HG02885 (cell line): ENCODE measurements at regions not wholly inside any gene's neighbourhood (a gene's known extent, or its start where the extent isn't known, plus 50 kb on each side); places are given as distances from the start of the nearest gene placed in this dataset.

Experiments
- ATAC-seq: cut with Tn5 transposase; IDR thresholded peaks from one replicate; pipeline ENCODE4 v1.9.1; 2021; ENCODE audit warnings: mild to moderate bottlenecking; ENCODE audit not compliant: unreplicated experiment, poor library complexity

DNA sequence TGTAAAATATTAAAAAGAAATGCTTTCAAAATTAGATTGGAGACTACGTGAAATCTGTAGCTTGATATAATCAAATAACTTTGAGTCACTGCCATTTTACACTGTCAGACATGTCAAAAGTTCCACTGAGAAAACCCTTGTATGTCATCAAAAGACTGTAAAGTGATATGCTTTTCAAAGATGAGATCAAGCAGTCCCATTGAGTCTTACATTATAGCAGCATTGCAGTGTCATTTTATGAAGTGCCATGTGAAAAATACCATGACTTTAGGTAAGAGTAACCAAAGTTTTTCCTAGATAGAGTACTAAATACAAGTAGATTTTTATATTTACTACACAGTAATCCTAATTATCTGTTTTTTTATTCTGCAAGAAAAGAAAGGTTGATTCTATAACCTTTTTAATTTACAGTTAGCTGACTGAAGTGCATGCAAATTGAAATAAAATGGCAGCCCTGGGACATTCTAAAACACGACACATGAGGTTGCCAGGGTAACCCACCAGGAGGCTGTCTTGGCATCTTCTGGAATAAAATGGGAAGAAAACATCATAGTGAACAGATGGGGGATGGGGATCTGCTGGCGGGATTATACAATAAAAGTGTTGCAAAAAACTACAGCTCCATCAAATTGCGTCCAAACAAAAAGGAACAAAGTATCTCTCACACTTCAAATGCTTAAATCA, 91.3 kb upstream of the TMEM106B start:
- no peak for ATAC-seq

DNA sequence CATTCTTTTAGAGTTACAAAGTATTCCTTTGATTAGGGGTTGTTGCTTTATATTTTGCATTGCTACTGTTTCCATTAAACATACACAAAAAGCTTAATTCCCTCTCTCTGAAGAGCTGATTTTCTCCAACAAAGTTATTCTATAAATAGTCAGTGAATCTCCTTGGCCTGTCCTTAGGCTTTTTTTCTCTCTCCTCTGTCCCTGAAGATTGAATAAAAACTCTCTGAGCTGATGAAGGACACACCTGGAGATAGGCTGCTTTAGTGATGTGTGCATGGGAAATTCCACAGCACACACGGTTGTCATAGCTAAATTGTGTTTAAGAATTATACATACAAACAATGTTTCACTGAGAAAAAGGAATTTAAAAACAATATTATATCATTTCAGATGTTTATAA, 90.5 kb upstream of the TMEM106B start:
- ATAC-seq: no peak

DNA sequence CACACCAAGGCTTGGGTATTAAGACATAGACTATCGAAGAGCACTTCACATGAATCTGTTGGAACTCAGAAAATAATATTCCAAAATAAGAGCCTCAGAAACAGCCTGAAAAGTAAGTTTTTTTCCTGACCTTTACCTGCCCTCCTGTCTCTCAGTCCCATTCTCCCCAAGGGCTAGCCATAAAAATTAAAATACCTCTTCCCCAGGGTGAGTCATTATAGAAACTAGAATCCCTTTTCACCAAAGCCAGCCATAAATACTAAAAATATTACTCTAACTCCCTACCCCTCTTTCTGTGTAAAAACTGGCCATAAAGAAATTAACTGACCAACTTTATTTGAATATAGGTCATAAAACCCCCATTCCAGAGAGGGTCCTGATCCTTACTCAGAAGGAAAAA, 87.9 kb upstream of the TMEM106B start:
- ATAC-seq: no peak

DNA sequence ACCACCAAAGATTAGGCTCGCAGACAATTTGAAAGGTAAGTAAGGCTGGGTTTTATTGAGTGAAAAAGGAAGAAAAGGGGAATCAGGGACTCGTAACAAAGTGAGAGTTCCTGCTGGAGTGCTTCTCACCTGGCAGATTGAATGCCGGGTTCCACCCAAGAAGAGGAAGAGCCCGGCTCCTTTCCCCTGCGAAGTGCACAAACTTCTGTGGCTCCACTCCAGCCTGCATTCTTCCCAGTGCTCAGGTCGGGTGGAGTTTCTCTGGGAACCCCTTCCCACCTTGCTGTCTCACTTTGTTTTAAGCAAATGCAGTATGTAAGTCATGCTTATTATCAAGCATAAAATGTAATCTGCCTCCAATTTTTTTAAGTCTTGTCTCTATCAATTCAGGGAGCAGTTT, 87.1 kb upstream of the TMEM106B start:
- ATAC-seq: no peak

DNA sequence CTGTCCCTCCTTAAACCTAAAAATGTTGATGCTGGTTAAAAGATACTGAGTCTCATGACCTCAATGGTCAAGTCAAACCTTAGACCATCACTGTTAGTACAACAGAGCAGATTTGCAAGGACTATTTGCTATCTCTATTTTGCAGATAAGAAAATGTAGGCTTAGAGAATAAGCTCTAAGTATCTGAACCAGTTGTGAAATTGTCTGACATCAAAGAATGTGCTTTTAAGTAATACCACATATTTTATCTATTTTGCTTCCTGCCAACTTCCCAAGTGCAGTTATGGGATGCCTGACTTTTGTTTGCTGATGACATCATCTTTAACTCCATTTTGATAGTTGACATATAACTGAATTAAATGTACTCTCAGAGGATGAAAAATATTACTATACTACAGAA, 83.6 kb upstream of the TMEM106B start:
- ATAC-seq: no peak

DNA sequence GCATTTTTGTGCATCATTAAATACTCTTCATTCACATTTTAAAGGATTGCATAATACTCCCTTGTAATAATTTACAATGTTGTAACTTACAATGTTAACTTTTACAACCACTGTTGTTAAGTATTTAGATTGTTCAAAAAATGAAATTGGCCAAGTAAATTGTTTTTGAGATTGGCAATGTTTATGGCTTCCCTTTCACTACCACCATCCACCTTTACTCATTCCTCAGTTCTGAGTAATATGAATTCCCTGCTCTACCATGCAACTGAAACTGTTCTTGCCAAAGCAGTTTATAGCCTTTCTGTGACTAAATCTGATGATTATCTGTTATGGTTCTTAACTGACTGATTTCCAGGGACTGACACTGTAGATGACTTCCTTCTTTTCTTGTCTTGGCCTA, 80.5 kb upstream of the TMEM106B start:
- no peak for ATAC-seq

DNA sequence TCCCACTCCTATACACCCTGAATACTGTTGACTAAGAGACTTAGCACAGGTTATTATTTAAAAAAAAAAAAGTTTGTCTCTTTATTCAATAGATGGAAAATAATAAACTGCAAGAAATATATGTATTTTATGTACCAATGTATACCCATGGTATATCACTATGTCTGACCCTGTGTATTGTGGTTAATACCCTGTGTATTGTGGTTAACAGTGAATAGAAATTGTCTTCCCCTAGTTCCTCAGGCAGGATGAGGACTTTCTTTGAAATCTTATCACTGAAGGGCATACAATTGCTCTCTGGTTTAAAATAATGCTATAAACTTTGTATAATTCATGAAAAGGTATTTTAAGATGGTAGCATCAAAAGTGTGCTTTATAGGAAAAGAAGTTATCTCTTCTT, 80.0 kb upstream of the TMEM106B start:
- no peak for ATAC-seq

DNA sequence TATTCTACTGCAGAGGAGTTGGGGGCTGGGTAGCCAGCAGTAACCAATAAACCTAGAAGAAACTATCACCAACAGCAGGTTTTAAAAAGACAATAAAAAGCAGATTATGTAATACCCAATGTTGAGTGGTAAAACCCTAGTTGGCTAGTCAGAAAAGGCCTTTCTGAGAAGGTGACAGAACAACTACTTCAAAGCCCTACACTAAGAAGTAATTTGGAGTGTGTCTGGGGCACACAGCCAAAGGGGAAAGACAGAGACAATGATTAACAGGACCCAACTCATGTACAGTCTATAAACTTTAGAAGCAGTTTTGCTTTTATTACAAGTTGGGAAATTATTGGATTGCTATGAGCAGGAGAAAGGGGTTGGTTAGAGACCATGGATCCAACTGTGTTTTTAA, 77.2 kb upstream of the TMEM106B start:
- no peak for ATAC-seq

DNA sequence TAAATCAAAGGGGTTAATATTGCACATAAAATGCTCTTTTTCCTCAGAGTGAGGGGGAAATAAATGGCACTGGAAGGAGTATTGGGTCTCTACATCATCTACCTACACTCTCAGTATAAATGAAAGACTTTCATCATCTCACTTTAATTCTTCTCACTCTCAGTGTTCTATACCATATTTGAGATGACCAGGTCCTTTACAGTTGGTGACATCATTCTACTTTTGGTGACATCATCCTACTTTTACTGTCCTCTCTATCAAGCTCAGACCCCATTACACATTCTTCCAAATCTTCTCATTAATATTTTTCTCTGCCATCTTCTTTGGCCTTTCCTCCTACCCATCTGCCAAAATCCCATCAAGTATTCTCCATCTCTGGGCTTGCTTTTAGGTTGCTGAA, 74.6 kb upstream of the TMEM106B start:
- ATAC-seq: no peak

DNA sequence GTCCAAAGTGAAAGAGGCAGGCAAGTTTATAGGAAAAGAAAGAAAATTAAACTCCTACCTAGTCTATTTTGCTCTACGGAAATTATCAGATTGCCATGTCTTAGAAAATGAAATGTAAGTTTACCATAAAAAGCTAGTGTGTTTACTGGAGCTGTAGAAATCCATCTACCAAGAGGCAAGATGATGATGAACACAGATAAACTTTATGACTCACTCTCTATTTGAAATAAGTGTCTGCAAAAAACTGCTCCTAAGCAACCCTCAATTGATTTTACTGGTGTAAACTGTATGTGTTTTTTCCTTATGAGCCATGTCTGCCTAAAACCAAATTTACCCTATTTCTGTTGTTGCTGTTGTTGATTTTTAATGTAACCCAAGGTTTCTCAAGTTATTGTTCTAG, 73.8 kb upstream of the TMEM106B start:
- no peak for ATAC-seq

DNA sequence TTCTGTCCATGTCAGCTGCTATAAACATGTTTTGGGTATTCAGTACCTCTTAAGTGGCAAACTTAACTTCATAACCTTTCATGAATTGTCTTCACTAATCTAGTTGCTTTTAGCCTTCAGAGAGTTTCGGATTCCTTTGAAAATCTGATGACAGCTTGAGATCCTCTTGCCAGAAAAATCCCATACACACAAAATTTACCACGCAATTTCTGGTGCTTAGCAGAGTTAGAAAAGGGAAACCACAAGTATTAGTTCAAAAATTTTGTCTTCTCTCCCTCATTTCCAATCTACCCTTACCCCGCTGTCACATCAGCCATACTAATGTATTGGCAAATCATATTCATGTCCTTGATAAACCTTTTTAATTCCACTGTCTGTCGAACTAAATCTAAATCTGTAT, 72.7 kb upstream of the TMEM106B start:
- no peak for ATAC-seq

DNA sequence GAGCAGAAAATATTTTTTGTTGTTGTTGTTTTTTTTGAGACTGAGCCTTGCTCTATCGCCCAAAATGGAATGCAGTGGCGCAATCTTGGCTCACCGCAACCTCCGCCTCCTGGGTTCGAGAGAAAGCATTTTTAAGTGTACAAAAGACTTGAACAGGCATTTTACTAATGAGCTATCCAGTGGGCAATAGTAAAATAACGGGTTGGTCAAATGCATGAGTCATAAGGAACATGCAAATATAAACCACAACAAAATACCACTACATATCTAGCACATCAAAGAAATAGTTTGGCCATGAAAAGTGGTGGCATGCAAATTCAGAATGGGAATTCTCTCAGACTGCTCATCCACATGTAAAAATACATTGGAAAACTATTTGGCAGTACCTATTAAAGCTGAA, 71.7 kb upstream of the TMEM106B start:
- no peak for ATAC-seq

DNA sequence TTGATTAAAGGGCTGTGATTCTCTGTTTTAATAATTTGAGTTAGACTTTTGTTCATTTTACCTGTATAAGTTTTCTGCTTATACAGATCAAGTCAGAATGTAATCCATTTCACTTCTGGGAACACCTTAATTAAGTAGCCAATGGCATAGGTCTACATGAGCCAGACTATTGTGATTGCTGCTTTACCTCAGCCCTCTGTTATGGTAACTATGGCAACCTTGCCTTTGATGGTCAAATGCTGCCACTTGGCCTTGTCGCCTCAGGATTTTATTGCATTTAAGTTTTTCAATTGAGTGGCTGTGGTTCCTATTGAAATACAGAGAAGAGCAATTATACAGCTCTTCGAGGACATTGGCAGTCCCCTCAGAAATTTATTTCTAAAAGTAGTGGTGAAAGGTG, 64.3 kb upstream of the TMEM106B start:
- ATAC-seq: no peak

DNA sequence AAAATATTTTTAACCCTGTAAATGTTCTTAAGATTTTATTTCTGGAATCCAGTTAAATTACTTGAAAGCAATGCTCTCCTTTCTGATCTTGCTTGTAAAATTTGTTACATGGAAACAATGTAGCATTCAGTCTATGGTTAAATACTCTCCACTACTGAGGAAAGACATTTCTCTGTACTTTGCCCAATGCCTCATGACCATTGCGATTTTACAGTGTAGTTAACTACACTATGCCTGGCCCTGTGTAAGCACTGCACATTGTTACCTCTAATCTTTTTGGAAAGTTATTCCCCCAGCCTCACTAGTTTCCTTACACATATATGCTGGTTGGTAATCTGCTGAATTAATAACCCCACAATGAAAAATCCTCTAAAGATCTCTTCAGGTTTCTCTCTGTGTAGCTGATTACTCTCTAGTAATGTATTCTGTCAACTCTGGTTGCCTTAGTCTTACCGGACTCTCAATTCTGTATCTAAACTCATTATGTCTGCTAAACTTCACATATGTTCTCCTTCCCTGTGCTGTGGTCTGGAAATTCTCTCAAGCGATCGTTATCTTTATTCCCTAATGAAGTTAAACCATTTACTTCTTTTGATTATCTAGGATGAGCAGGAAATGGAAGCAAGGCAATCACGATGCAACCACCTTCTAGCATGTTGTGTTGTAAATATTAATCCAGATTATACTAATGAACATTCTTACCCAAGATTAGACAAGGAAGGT, 58.7 kb upstream of the TMEM106B start:
- ATAC-seq: no peak

DNA sequence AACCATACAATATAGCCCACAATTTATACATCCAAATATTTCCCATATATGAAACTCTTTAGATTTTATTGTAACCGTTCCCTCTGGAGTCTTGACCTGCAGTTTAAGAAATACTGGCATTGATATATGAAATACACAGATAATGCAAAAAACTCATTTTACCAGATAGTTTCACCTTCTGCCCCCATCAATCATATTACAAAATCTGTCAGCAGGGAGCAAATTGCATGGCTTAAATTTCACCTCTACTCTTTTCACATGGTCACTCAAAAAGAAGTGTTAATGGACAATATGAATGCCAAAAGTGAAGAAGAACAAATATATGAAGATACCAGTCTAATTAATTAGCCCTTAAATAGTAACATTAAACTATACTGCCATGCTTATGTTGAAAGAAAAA, 57.0 kb upstream of the TMEM106B start:
- ATAC-seq: no peak

DNA sequence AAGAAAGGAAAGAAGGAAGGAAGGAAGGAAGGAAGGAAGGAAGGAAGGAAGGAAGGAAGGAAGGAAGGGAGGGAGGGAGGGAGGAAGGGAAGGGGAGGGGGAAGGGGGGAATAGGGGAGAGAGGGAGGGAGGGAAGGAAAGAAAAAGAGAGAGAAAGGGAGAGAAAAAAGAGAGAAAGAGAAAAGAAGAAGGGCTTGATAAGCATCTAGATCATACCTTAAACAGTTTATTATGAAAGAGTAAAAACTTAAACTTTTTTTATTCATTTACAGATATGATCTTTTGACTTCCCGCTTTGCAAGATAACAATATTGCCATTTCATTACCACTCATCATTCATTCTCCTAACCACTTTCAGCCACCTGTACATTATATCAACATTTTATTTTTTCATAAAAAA, 53.6 kb upstream of the TMEM106B start:
- ATAC-seq: no peak

DNA sequence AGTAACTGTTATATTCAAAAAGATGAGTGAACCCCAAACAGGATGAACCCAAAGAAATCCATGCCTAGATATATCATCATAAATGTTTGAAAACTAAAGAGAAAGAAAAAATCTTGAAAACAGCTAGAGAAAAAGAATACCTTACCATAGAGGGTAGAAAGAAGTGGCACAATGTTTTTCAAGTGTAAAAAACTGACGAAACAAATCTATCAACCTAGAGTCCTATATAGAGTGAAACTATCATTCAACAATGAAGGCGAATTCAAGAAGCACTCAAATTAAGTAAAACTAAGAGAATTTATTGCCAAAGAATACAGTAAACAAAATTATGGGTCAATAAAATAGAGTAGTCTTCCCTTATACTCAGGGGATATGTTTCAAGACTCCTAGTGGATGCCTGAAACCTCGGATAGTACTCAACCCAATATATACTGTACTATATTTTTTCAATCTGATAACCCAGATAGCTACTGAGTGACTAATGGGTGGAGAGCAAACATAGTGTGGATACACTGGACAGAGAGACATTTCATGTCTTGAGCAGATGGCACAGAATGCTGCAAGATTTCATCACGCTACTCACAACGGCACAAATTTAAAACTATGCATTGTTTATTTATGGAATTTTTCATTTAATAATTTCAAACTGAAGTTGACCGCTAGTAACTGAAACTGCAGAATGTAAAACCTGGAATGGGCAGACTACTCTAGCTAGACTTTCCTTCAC, 52.6 kb upstream of the TMEM106B start:
- ATAC-seq: no peak

DNA sequence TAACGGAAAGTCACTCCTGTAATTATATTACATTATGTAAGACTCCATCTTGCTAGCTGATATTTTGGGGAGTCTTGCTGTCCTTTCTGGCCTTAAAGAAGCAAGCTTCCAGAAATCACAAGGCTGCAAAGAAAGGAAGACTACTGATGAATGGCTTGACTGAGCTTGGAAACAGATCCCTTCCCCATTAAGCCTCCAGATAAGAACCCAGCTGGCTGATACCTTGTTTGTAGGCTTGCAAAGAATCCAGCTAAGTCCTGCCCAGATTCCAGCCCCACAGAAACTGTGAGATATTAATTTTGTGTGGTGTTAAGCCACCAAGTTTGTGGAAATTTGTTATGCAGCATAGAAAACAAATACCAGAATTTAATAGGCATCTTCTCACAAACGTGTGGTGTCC, 49.9 kb upstream of the TMEM106B start:
- no peak for ATAC-seq
